ENCODE measurements at regions not wholly inside any gene's neighbourhood (a gene's known extent, or its start where the extent isn't known, plus 50 kb on each side); places are given as distances from the start of the nearest gene placed in this dataset.

DNA sequence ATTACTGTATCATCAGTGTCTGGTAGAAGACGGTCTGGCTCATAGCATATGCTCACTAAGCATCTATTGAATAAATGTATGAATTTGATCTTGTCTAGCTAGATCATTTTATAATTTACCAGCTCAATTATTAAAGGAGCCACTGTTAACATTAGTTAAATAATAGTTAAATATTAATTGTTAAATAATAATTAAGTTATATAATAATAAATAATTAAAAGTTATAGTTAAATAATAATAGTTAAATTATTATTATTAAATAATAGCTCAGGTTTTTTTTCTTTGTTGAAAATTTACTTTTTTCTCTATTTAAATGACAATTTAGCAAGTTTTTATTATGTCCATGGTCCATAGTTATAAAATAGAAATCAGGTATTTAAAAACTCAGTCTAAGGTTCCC lies 274.4 kb downstream of the OXSM start:
- CTCF ChIA-PET (ENCODE audit: partially characterized antibody) = no interaction called here
- Histone ChIP-seq H3K56ac (replicated peaks; ENCODE audit: insufficient read length, low read depth, low read length) (no peak overlapping the region), H2AFZ (ENCODE audit: low read length) (no peak overlapping the region), H4K91ac (replicated peaks; ENCODE audit: insufficient read length, low read length) (no peak overlapping the region), H3K4ac (replicated peaks; ENCODE audit: insufficient read length, low read depth, low read length) (no peak overlapping the region), H3K4me2 (ENCODE audit: insufficient read depth in 1 of 2, low read depth in 2 of 2, low read length in 2 of 2) (no peak overlapping the region), H3K4me1 (replicated peaks in 1 of 4; ENCODE audit: control insufficient read depth in 3 of 4, insufficient read depth in 4 of 4, low read length in 3 of 4) (no peaks in the 10 kb centered on the region), H3K9ac (replicated peaks in 1 of 4; ENCODE audit: extremely low read depth in 1 of 4, low read depth in 3 of 4, low read length in 3 of 4) (no peak overlapping the region), H2AK5ac (ENCODE audit: low read depth, low read length) (no peak overlapping the region), H3K79me1 (ENCODE audit: low read depth, low read length) (no peaks in the 10 kb centered on the region), H4K20me1 (replicated peaks in 1 of 2; ENCODE audit: control insufficient read depth in 1 of 2, insufficient read depth in 2 of 2, low read length in 2 of 2) (no peaks in the 10 kb centered on the region), H2BK120ac (replicated peaks; ENCODE audit: low read depth, low read length) (no peak overlapping the region), H3K27ac (ENCODE audit: low read depth, low read length) (no peak overlapping the region), H2BK5ac (ENCODE audit: low read depth, low read length) (no peak overlapping the region), H3K36me3 (ENCODE audit: control insufficient read depth in 2 of 4, insufficient read depth in 4 of 4, low read length in 3 of 4) (no peaks in the 10 kb centered on the region), H2BK20ac (ENCODE audit: low read length) (no peak overlapping the region), H2BK15ac (ENCODE audit: low read length) (no peak overlapping the region), H3K4me3 (ENCODE audit: extremely low read depth in 1 of 4, insufficient read depth in 2 of 4, low read depth in 3 of 4, low read length in 4 of 4) (no peak overlapping the region), H4K8ac (ENCODE audit: extremely low read depth, insufficient read depth, low read length) (no peak overlapping the region), H4K5ac (ENCODE audit: insufficient read length, low read depth, low read length) (no peak overlapping the region), H3K18ac (ENCODE audit: extremely low read depth, low read length) (no peak overlapping the region), H3K14ac (ENCODE audit: insufficient read length) (no peak overlapping the region), H2BK12ac (ENCODE audit: low read depth, low read length) (no peak overlapping the region), H3K9me3 (ENCODE audit: insufficient read depth in 2 of 2, low read depth in 1 of 2, low read length in 1 of 2) (no peaks in the 10 kb centered on the region), H3K79me2 (ENCODE audit: control insufficient read depth in 1 of 2, insufficient read depth in 2 of 2, low read length in 2 of 2) (no peaks in the 10 kb centered on the region), H3K27me3 (replicated peaks in 1 of 4; ENCODE audit: control insufficient read depth in 3 of 4, extremely low read depth in 1 of 4, insufficient read depth in 3 of 4, low read length in 3 of 4) (no peaks in the 10 kb centered on the region), H3K23ac (ENCODE audit: insufficient read length) (no peak overlapping the region), H3K23me2 (ENCODE audit: low read depth, low read length) (no peaks in the 10 kb centered on the region)
- POLR2A ChIA-PET (ENCODE audit: partially characterized antibody) = no interaction called here
- no peak for TF ChIP-seq MAFK (IDR thresholded peaks at IDR 0.05; ENCODE audit: low read depth, low read length)
- TF ChIP-seq EP300 (IDR thresholded peaks at IDR 0.05; ENCODE audit: borderline replicate concordance in 1 of 2, low read depth in 2 of 2, low read length in 2 of 2) = no peak
- TF ChIP-seq NRF1 (IDR thresholded peaks at IDR 0.05; ENCODE audit: low read depth, low read length) = no peak
- no peak for TF ChIP-seq JUN (IDR thresholded peaks at IDR 0.05; ENCODE audit: low read depth, low read length)
- no peak for TF ChIP-seq PHF8 (conservative IDR thresholded peaks at IDR 0.05; ENCODE audit: low read depth, low read length)
- TF ChIP-seq NANOG (IDR thresholded peaks at IDR 0.05; ENCODE audit: insufficient read depth, low read depth, low read length, poor library complexity, severe bottlenecking) = no peak
- no peak for TF ChIP-seq TBP (IDR thresholded peaks at IDR 0.05; ENCODE audit: low read depth, low read length)
- no peak for TF ChIP-seq SRF (IDR thresholded peaks at IDR 0.05; ENCODE audit: low read depth, low read length)
- no peak for TF ChIP-seq HDAC2 (IDR thresholded peaks at IDR 0.05; ENCODE audit: borderline replicate concordance in 1 of 2, low read depth in 2 of 2, low read length in 2 of 2)
- no peak for TF ChIP-seq TEAD4 (IDR thresholded peaks at IDR 0.05; ENCODE audit: low read depth, low read length)
- no peak for TF ChIP-seq SP4 (IDR thresholded peaks at IDR 0.05; ENCODE audit: low read length)
- no peak for TF ChIP-seq GABPA (IDR thresholded peaks at IDR 0.05; ENCODE audit: borderline replicate concordance, insufficient read depth, low read length)
- no peak for TF ChIP-seq EGR1 (IDR thresholded peaks at IDR 0.05; ENCODE audit: borderline replicate concordance, low read depth, low read length)
- no peak for TF ChIP-seq KDM4A (IDR thresholded peaks at IDR 0.05; ENCODE audit: low read depth, low read length, severe bottlenecking)
- FAIRE-seq (no peak), DNase-seq (ENCODE audit: low read depth in 1 of 2, low spot score in 2 of 2) (no peak)
- 95% methylated on average over 1 of the region's 1 CpG; no CpG with 5 or more reads in 1 of the 2 experiments for WGBS, 2 experiments (ENCODE audit: extremely low coverage in 1 of 2, insufficient coverage in 1 of 2, insufficient read length in 1 of 2, insufficient replicate concordance in 2 of 2, low coverage in 1 of 2, low lambda C conversion rate in 2 of 2, missing lambda C conversion rate in 1 of 2)
